ENCODE measurements at regions not wholly inside any gene's neighbourhood (a gene's known extent, or its start where the extent isn't known, plus 50 kb on each side); places are given as distances from the start of the nearest gene placed in this dataset.

GRCh38 chr18:27583466-27583865 is 398.4 kb upstream of the CHST9 start:
- TF ChIP-seq CTCF (conservative IDR thresholded peaks at IDR 0.05; ENCODE audit: low read depth, low read length) (no peak), POLR2A (IDR thresholded peaks at IDR 0.05; ENCODE audit: low read depth, low read length) (no peak), ELK1 (IDR thresholded peaks at IDR 0.05; ENCODE audit: borderline replicate concordance, low read depth, low read length) (no peak), USF2 (IDR thresholded peaks at IDR 0.05; ENCODE audit: low read depth, low read length) (no peak), MAFK (IDR thresholded peaks at IDR 0.05; ENCODE audit: low read depth, low read length) (no peak), CEBPB (IDR thresholded peaks at IDR 0.05; ENCODE audit: low read depth, low read length) (no peak), FOS (IDR thresholded peaks at IDR 0.05; ENCODE audit: low read depth, low read length) (no peak), MAZ (IDR thresholded peaks at IDR 0.05; ENCODE audit: borderline replicate concordance, low read depth, low read length) (no peak), MXI1 (IDR thresholded peaks at IDR 0.05; ENCODE audit: borderline replicate concordance, low read depth, low read length) (no peak), RAD21 (IDR thresholded peaks at IDR 0.05; ENCODE audit: low read length) (no peak), CHD1 (IDR thresholded peaks at IDR 0.05; ENCODE audit: low read depth, low read length) (no peak), SMC3 (IDR thresholded peaks at IDR 0.05; ENCODE audit: low read depth, low read length) (no peak), RFX5 (IDR thresholded peaks at IDR 0.05; ENCODE audit: low read depth, low read length) (no peak)
